ENCODE measurements at regions not wholly inside any gene's neighbourhood (a gene's known extent, or its start where the extent isn't known, plus 50 kb on each side); places are given as distances from the start of the nearest gene placed in this dataset.

DNA sequence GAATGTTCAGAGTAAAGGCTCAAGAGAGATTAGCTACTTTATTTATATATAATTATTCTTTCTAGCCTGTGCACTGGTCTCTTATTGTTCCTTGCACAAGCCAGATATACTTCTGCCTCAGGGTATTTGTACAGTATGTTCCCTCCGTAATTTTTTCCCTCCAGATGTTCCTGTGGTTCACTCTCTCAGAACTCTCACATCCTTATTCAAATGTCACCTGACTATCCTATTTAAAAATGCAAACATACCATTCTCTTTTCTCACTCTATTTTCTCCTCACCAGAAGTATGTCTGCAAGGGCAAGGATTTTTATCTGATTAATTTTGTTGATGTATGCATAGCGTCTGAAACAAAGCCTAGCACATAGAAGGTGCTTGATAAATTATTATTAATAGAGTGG, 64.0 kb upstream of the CERS6 start:
- TF ChIP-seq, protein P1, sequence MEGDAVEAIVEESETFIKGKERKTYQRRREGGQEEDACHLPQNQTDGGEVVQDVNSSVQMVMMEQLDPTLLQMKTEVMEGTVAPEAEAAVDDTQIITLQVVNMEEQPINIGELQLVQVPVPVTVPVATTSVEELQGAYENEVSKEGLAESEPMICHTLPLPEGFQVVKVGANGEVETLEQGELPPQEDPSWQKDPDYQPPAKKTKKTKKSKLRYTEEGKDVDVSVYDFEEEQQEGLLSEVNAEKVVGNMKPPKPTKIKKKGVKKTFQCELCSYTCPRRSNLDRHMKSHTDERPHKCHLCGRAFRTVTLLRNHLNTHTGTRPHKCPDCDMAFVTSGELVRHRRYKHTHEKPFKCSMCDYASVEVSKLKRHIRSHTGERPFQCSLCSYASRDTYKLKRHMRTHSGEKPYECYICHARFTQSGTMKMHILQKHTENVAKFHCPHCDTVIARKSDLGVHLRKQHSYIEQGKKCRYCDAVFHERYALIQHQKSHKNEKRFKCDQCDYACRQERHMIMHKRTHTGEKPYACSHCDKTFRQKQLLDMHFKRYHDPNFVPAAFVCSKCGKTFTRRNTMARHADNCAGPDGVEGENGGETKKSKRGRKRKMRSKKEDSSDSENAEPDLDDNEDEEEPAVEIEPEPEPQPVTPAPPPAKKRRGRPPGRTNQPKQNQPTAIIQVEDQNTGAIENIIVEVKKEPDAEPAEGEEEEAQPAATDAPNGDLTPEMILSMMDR (IDR thresholded peaks at IDR 0.05), result no peak

DNA sequence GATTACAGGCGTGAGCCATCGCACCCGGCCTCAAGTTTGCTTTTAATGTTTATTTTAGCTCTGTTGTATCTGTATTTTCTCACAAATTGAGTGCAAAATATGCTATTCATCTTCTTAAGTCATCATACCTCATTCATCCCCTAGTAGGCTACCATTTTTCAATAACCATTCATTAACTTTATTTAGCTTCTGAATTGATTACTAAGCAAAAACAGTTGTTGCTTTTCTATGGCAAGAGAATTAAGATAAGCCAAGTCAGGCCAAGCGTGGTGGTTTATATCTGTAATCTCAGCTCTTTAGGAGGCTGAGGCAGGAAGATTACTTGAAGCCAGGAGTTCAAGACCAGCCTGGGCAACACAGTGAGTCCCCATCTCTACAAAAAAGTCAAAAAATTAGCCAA, 63.3 kb upstream of the CERS6 start:
- TF ChIP-seq, protein P1 (IDR thresholded peaks at IDR 0.05), result no peak

DNA sequence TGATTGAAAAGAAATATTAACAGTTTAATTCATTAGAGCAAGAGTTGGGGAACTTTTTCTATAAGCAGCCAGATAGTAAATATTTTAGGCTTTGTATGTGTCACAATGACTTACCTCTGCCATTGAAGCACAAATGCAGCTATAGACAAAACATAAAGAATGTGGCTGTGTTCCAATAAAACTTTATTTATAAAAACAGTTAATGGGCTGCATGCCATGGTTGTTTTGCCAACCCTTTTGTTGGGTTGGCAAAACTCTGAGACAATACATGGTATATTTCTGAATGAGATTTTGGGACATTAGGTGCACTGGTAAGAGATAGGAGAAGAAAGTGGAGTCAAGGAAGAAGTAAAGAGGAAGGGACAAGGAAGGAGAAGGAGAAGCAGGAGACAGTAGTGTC, 61.8 kb upstream of the CERS6 start:
- TF ChIP-seq, protein P1 (IDR thresholded peaks at IDR 0.05), result no peak

DNA sequence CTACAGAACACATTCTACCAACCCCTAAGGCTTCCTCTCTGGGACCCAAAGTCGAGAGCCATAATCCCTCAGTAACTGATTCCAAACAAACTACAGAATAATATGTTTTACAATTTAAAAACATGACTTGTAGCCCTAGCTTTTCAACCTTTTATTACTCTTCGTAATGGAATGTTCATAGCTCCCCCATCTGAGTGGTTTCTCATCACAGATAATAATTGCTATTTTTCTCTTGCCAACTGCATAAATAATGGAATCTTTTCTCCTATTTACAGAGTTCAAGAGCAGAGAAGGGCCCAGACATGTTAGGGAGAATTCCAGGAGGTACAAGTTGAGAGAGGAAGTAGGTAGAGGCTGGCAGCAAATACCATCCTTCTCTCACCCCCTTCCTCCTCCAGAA, 59.9 kb upstream of the CERS6 start:
- TF ChIP-seq, protein P1 (IDR thresholded peaks at IDR 0.05), result no peak

DNA sequence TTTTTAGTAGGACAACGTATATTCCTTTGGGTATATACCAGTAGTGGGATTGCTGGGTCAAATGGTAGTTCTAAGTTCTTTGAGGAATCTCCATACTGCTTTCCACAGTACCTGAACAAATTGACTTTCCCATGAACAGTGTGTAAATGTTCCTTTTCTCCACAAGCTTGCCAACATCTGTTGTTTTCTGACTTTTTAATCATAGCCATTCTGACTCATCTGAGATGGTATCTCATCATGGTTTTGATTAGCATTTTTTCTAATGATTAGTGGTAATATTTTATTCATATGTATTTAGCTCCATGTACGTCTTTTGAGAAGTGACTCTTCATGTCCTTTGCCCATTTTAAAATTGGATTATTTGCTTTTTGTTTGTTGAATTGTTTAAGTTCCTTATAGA, 58.4 kb upstream of the CERS6 start:
- TF ChIP-seq, protein P1 (IDR thresholded peaks at IDR 0.05), result no peak

DNA sequence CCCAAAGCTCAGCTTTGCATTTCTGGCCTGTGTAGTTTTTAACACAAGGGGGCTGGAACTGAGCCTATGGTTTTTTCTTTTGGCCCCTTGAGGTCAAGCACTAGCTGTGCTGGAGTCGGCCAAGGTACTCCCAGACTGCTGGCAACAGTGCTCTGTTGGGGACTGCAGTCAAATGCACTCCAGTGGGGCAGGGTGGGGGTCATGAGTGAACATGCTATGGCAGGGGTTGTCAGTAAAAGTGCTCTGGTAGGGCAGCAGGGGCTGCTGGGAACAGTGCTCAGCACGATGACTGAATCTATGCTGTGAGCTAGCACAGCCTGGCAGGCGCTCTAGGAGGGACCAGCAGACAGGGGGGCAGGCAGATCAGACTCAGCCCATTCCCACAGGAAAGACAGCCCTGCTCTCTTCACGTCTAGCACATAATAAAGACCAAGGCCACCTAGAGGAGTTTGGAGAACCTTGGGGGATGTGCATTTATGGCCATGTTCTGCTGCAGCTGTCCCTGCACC, 55.0 kb upstream of the CERS6 start:
- TF ChIP-seq, protein P1 (IDR thresholded peaks at IDR 0.05), result no peak

DNA sequence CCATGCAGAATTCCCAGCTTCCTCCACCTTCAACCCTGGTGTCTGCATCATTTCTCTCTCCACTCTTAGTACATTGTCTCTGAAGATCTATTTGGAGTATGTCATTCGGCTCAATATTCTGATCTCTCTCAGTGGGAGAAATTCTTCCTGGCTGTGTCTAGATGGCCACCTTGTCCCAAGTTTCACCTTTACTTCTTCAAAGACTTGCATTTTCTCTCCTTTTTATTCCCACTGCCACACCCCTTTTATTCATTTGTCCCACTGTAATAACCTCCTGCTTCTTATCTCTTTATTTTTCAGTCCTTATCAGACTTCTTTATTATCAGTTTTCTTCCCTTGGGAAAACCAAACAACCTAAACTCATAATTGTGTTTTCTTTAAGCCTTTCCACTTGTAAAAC, 54.3 kb upstream of the CERS6 start:
- TF ChIP-seq, protein P1 (IDR thresholded peaks at IDR 0.05), result no peak

DNA sequence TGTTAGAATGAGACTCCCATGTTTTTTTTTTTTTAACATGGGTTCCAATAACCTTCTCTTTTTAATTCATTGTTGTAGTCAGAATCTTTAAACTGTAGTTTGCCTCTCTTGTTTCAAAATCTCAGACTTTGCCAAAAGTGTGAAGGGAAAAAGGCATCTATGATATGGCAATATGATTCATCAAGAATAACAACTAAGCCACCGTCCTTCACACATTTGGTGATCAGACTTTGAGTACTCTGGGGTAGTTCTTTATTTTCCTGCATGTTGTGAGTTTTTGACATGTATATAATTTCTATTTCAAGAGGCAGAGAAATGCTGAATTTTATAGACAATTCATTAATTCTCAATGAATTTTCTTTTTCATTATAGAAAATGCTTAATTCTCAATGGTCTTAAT, 53.5 kb upstream of the CERS6 start:
- TF ChIP-seq, protein P1 (IDR thresholded peaks at IDR 0.05), result no peak

All from LNCAP (cell line).